Neural cell (in vitro differentiated cells): ENCODE measurements at regions not wholly inside any gene's neighbourhood (a gene's known extent, or its start where the extent isn't known, plus 50 kb on each side); places are given as distances from the start of the nearest gene placed in this dataset.

Source experiments
- EZH2 ChIP-seq: fragments of 200-600, 300-800 bp; shearing (Covaris generic), sonication (generic); IDR thresholded peaks from 2 replicates; pipeline ENCODE4 v1.6.1; 2014; ENCODE audit warnings: antibody characterized with exemption, low read length, borderline replicate concordance, mild to moderate bottlenecking; ENCODE audit not compliant: insufficient read depth, poor library complexity, severe bottlenecking
- POLR2AphosphoS5 ChIP-seq: IDR thresholded peaks from 2 replicates; pipeline ENCODE4 v1.6.1; 2012
- TF ChIP-seq, protein P1 (sequence below): fragments of 450-650 bp; IDR thresholded peaks from 2 replicates; pipeline ENCODE4 v1.5.1; 2014; ENCODE audit warnings: antibody characterized with exemption, mild to moderate bottlenecking, moderate library complexity; ENCODE audit not compliant: poor library complexity, severe bottlenecking

DNA sequence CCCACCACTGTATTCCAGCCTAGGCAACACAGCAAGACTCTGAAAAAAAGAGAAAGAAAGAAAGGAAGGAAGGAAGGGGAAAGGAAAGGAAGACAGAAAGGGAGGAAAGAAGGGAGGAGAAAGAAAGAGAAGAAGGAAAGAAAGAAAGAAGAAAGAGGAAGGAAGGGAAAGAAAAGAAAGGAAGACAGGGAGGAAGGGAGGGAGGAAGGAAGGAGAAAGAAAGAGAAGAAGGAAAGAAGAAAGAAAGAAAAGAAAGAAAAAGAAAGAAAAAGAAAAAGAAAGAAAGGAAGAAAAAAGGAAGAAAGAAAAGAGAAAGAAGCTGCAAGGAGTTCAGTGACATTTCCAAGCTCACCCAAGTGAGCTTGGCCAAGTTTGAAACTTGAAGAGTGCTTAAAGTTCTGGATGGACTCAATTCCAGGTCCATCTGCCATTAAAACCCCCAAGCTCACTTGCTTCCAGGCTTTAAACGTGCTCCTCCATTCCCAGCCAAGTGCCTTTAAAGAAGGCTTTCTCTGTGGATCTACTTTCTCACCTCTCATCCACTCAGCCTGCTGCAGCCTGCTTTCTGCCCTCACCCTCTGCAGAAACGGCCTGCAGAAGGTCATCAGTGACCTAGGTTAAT lies 101.5 kb downstream of the VCPKMT start:
- no peak for TF ChIP-seq EZH2
- TF ChIP-seq, protein P1, sequence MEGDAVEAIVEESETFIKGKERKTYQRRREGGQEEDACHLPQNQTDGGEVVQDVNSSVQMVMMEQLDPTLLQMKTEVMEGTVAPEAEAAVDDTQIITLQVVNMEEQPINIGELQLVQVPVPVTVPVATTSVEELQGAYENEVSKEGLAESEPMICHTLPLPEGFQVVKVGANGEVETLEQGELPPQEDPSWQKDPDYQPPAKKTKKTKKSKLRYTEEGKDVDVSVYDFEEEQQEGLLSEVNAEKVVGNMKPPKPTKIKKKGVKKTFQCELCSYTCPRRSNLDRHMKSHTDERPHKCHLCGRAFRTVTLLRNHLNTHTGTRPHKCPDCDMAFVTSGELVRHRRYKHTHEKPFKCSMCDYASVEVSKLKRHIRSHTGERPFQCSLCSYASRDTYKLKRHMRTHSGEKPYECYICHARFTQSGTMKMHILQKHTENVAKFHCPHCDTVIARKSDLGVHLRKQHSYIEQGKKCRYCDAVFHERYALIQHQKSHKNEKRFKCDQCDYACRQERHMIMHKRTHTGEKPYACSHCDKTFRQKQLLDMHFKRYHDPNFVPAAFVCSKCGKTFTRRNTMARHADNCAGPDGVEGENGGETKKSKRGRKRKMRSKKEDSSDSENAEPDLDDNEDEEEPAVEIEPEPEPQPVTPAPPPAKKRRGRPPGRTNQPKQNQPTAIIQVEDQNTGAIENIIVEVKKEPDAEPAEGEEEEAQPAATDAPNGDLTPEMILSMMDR, result no peak
- no peak for TF ChIP-seq POLR2AphosphoS5
